ENCODE measurements at regions not wholly inside any gene's neighbourhood (a gene's known extent, or its start where the extent isn't known, plus 50 kb on each side); places are given as distances from the start of the nearest gene placed in this dataset.

GRCh38 chr22:49540913-49541692 is 286.6 kb downstream of the BRD1 start:
- DNase-seq, result no peak

- DNase-seq, result no peak
Observed at GRCh38 chr22:49540084-49540912, 287.4 kb downstream of the BRD1 start.

GRCh38 chr22:49538006-49538405 is 289.7 kb downstream of the BRD1 start:
- DNase-seq, result no peak

- no peak for DNase-seq
Observed at GRCh38 chr22:49536571-49537131, 291.0 kb downstream of the BRD1 start.

- DNase-seq, result no peak
Observed at GRCh38 chr22:49535527-49536125, 292.0 kb downstream of the BRD1 start.

- DNase-seq, result no peak
Observed at GRCh38 chr22:49535126-49535525, 292.5 kb downstream of the BRD1 start.

GRCh38 chr22:49534386-49534785 is 293.3 kb downstream of the BRD1 start:
- no peak for DNase-seq

- no peak for DNase-seq
Observed at GRCh38 chr22:49533886-49534285, 293.8 kb downstream of the BRD1 start.

GRCh38 chr22:49532869-49533802 is 294.5 kb downstream of the BRD1 start:
- no peak for DNase-seq

- no peak for DNase-seq
Observed at GRCh38 chr22:49531368-49531791, 296.3 kb downstream of the BRD1 start.

GRCh38 chr22:49530671-49531367 is 296.9 kb downstream of the BRD1 start:
- no peak for DNase-seq

- no peak for DNase-seq
Observed at GRCh38 chr22:49528420-49528720, 299.3 kb downstream of the BRD1 start.

- DNase-seq, result no peak
Observed at GRCh38 chr22:49527611-49528419, 299.9 kb downstream of the BRD1 start.

GRCh38 chr22:49525801-49526535 is 301.7 kb downstream of the BRD1 start:
- DNase-seq, result no peak

GRCh38 chr22:49525360-49525759 is 302.3 kb downstream of the BRD1 start:
- no peak for DNase-seq

- no peak for DNase-seq
Observed at GRCh38 chr22:49524362-49524761, 303.3 kb downstream of the BRD1 start.

- DNase-seq, result no peak
Observed at GRCh38 chr22:49523374-49524008, 304.2 kb downstream of the BRD1 start.

GRCh38 chr22:49522582-49523373 is 304.9 kb downstream of the BRD1 start:
- no peak for DNase-seq

- no peak for DNase-seq
Observed at GRCh38 chr22:49521787-49522224, 305.9 kb downstream of the BRD1 start.
